HL-60 (cell line): ENCODE measurements at regions not wholly inside any gene's neighbourhood (a gene's known extent, or its start where the extent isn't known, plus 50 kb on each side); places are given as distances from the start of the nearest gene placed in this dataset.

Experiments used
- CTCF ChIP-seq: IDR thresholded peaks from one replicate; pipeline ENCODE4 v1.5.1; 2011; ENCODE audit warnings: low read length, control low read depth, inconsistent platforms; ENCODE audit not compliant: insufficient read depth
- POLR2AphosphoS5 ChIP-seq: IDR thresholded peaks from 2 replicates; pipeline ENCODE4 v1.6.1; 2012; ENCODE audit warnings: low read depth

GRCh38 chr7:68158686-68159295 is 1162.2 kb downstream of the TYW1 start:
- TF ChIP-seq POLR2AphosphoS5 (no peak), CTCF (no peak)
